A549 (cell line): ENCODE measurements at regions not wholly inside any gene's neighbourhood (a gene's known extent, or its start where the extent isn't known, plus 50 kb on each side); places are given as distances from the start of the nearest gene placed in this dataset.

ENCODE experiments used
- CTCF ChIP-seq: fragments of >200 bp; sonication (Bioruptor Twin); formaldehyde crosslinking; IDR thresholded peaks from 3 replicates; pipeline ENCODE4 v1.5.1; 2016
- ELK1 ChIP-seq: fragments of 150-350 bp; IDR thresholded peaks from 2 replicates; pipeline ENCODE4 v1.6.1; 2014; ENCODE audit warnings: low read depth, mild to moderate bottlenecking, low read length
- EP300 ChIP-seq, 2 experiments: fragments of >200 bp; sonication (Bioruptor Twin); formaldehyde crosslinking; IDR thresholded peaks; 2 replicates in 1 of 2; 3 replicates in 1 of 2; pipeline ENCODE4 v1.6.1; 2016 to 2017
- HES2 ChIP-seq: fragments of >200 bp; sonication (Bioruptor Twin); formaldehyde crosslinking; IDR thresholded peaks from 2 replicates; pipeline ENCODE4 v1.6.1; 2016
- MAFK ChIP-seq: fragments of 450-650 bp; IDR thresholded peaks from 2 replicates; pipeline ENCODE4 v1.6.1; 2014; ENCODE audit not compliant: partially characterized antibody
- MAX ChIP-seq: IDR thresholded peaks from 2 replicates; pipeline ENCODE4 v1.6.1; 2012
- PHF8 ChIP-seq: fragments of 200-600 bp; sonication (generic); IDR thresholded peaks from 2 replicates; pipeline ENCODE4 v1.6.1; 2016; ENCODE audit warnings: low read depth, mild to moderate bottlenecking, antibody characterized with exemption, moderate library complexity, borderline replicate concordance
- POLR2A ChIP-seq: IDR thresholded peaks from 2 replicates; pipeline ENCODE4 v1.6.1; 2012; ENCODE audit warnings: mild to moderate bottlenecking, low read length
- TP53 ChIP-seq: fragments of 250-450 bp; sonication (Bioruptor Pico); IDR thresholded peaks from 2 replicates; pipeline ENCODE4 v1.5.0; 2021; ENCODE audit warnings: mild to moderate bottlenecking, moderate library complexity
- USF2 ChIP-seq: fragments of 450-650 bp; IDR thresholded peaks from 2 replicates; pipeline ENCODE4 v1.6.1; 2014; ENCODE audit warnings: antibody characterized with exemption
- ZFP36 ChIP-seq: fragments of 450-650 bp; IDR thresholded peaks from 2 replicates; pipeline ENCODE4 v1.6.1; 2014; ENCODE audit warnings: borderline replicate concordance; ENCODE audit not compliant: partially characterized antibody
- ZNF302 ChIP-seq: fragments of 250-450 bp; sonication (Bioruptor Pico); IDR thresholded peaks from 2 replicates; pipeline ENCODE4 v1.9.0; 2021; ENCODE audit warnings: inconsistent platforms, mild to moderate bottlenecking, moderate library complexity

GRCh38 chr20:40945189-40945588, 83.4 kb upstream of the TOP1 start:
- no peak for TF ChIP-seq USF2
- TF ChIP-seq TP53 (CRISPR knock-in tag) = no peak
- TF ChIP-seq CTCF = no peak
- no peak for TF ChIP-seq MAX
- no peak for TF ChIP-seq ZNF302 (CRISPR knock-in tag)
- no peak for TF ChIP-seq MAFK
- no peak for TF ChIP-seq ELK1
- TF ChIP-seq EP300 (IDR thresholded peaks at IDR 0.05) = no peak
- no peak for TF ChIP-seq POLR2A
- TF ChIP-seq PHF8 = no peak
- TF ChIP-seq HES2 = no peak
- no peak for TF ChIP-seq ZFP36
